ENCODE measurements at regions not wholly inside any gene's neighbourhood (a gene's known extent, or its start where the extent isn't known, plus 50 kb on each side); places are given as distances from the start of the nearest gene placed in this dataset.

GRCh38 chr5:2640717-2641116 is 110.8 kb downstream of the IRX2 start:
- TF ChIP-seq CTCF (IDR thresholded peaks at IDR 0.05): no peak
- TF ChIP-seq POLR2A (IDR thresholded peaks at IDR 0.05): no peak

Data from body of pancreas (tissue), 4 donors.